ENCODE measurements at regions not wholly inside any gene's neighbourhood (a gene's known extent, or its start where the extent isn't known, plus 50 kb on each side); places are given as distances from the start of the nearest gene placed in this dataset.

GRCh38 chr4:155542415-155542814, 124.2 kb upstream of the GUCY1A1 start:
- Histone ChIP-seq H3K4me1 (ENCODE audit: control insufficient read depth, insufficient read depth, low read depth, low read length) (no peaks in the 10 kb centered on the region), H3K4me2 (ENCODE audit: low read length, poor library complexity, severe bottlenecking) (no peak overlapping the region), H2AFZ (ENCODE audit: low read depth, low read length) (no peak overlapping the region), H2AK5ac (ENCODE audit: low read length, severe bottlenecking) (no peak overlapping the region), H3K14ac (ENCODE audit: low read length in 2 of 2) (no peak overlapping the region), H3K27ac (ENCODE audit: low read length, poor library complexity, severe bottlenecking) (no peak overlapping the region), H3K79me1 (replicated peaks; ENCODE audit: low read length, poor library complexity, severe bottlenecking) (no peaks in the 10 kb centered on the region), H4K91ac (ENCODE audit: low read length) (no peak overlapping the region), H3K23ac (ENCODE audit: low read length in 2 of 2) (no peak overlapping the region), H3K27me3 (ENCODE audit: control insufficient read depth in 1 of 2, insufficient read depth in 1 of 2, low read length in 2 of 2) (no peaks in the 10 kb centered on the region), H3K18ac (ENCODE audit: low read depth in 1 of 2, low read length in 2 of 2) (peak overlapping the region in 1 of 2 experiments; percentile 73), H2BK5ac (ENCODE audit: low read depth, low read length, poor library complexity, severe bottlenecking) (no peak overlapping the region), H2BK12ac (ENCODE audit: low read length in 2 of 2) (peak overlapping the region in 1 of 2 experiments; percentile 92), H4K8ac (ENCODE audit: low read length) (no peak overlapping the region), H3K4ac (ENCODE audit: low read depth in 1 of 2, low read length in 2 of 2) (peak overlapping the region in 1 of 2 experiments; percentile 1), H3K36me3 (ENCODE audit: control insufficient read depth in 1 of 2, insufficient read depth in 2 of 2, low read depth in 1 of 2, low read length in 2 of 2) (no peaks in the 10 kb centered on the region), H3K9ac (ENCODE audit: low read length) (no peak overlapping the region), H3K9me3 (ENCODE audit: control insufficient read depth, low read length) (no peaks in the 10 kb centered on the region), H2BK15ac (ENCODE audit: low read depth, poor library complexity, severe bottlenecking) (no peak overlapping the region), H3K4me3 (ENCODE audit: insufficient read depth in 1 of 2, low read depth in 1 of 2, low read length in 2 of 2) (no peak overlapping the region), H2BK120ac (ENCODE audit: low read depth, low read length) (no peak overlapping the region)
- DNase-seq: no peak
- WGBS: 100% methylated on average over 2 of the region's 3 CpGs

- Histone ChIP-seq H2AFZ (ENCODE audit: low read depth, low read length) (no peak overlapping the region), H3K14ac (ENCODE audit: low read length in 2 of 2) (no peak overlapping the region), H2BK5ac (ENCODE audit: low read depth, low read length, poor library complexity, severe bottlenecking) (no peak overlapping the region), H3K9me3 (ENCODE audit: control insufficient read depth, low read length) (no peaks in the 10 kb centered on the region), H3K27ac (ENCODE audit: low read length, poor library complexity, severe bottlenecking) (no peak overlapping the region), H3K4me2 (ENCODE audit: low read length, poor library complexity, severe bottlenecking) (no peak overlapping the region), H3K9ac (ENCODE audit: low read length) (no peak overlapping the region), H3K23ac (ENCODE audit: low read length in 2 of 2) (no peak overlapping the region), H2BK15ac (ENCODE audit: low read depth, poor library complexity, severe bottlenecking) (no peak overlapping the region), H2BK120ac (ENCODE audit: low read depth, low read length) (no peak overlapping the region), H3K18ac (ENCODE audit: low read depth in 1 of 2, low read length in 2 of 2) (peak overlapping the region in 1 of 2 experiments; percentile 12), H2AK5ac (ENCODE audit: low read length, severe bottlenecking) (no peak overlapping the region), H3K4me3 (ENCODE audit: insufficient read depth in 1 of 2, low read depth in 1 of 2, low read length in 2 of 2) (no peak overlapping the region), H3K36me3 (ENCODE audit: control insufficient read depth in 1 of 2, insufficient read depth in 2 of 2, low read depth in 1 of 2, low read length in 2 of 2) (no peaks in the 10 kb centered on the region), H3K4ac (ENCODE audit: low read depth in 1 of 2, low read length in 2 of 2) (peak overlapping the region in 1 of 2 experiments; percentile 7), H3K27me3 (ENCODE audit: control insufficient read depth in 1 of 2, insufficient read depth in 1 of 2, low read length in 2 of 2) (no peaks in the 10 kb centered on the region), H3K79me1 (replicated peaks; ENCODE audit: low read length, poor library complexity, severe bottlenecking) (no peaks in the 10 kb centered on the region), H4K91ac (ENCODE audit: low read length) (no peak overlapping the region), H2BK12ac (ENCODE audit: low read length in 2 of 2) (peak overlapping the region; percentile 67 to 86), H3K4me1 (ENCODE audit: control insufficient read depth, insufficient read depth, low read depth, low read length) (no peaks in the 10 kb centered on the region), H4K8ac (ENCODE audit: low read length) (no peak overlapping the region)
- no peak for DNase-seq
- 96% methylated on average over 2 of the region's 3 CpGs for WGBS
These were observed 124.9 kb upstream of the GUCY1A1 start for GRCh38 chr4:155541716-155542115.

GRCh38 chr4:155540698-155541097, 126.0 kb upstream of the GUCY1A1 start:
- Histone ChIP-seq H3K27me3 (ENCODE audit: control insufficient read depth in 1 of 2, insufficient read depth in 1 of 2, low read length in 2 of 2) (no peaks in the 10 kb centered on the region), H3K23ac (ENCODE audit: low read length in 2 of 2) (no peak overlapping the region), H3K79me1 (replicated peaks; ENCODE audit: low read length, poor library complexity, severe bottlenecking) (no peaks in the 10 kb centered on the region), H2BK120ac (ENCODE audit: low read depth, low read length) (no peak overlapping the region), H3K14ac (ENCODE audit: low read length in 2 of 2) (no peak overlapping the region), H4K8ac (ENCODE audit: low read length) (no peak overlapping the region), H4K91ac (ENCODE audit: low read length) (no peak overlapping the region), H3K4me2 (ENCODE audit: low read length, poor library complexity, severe bottlenecking) (no peak overlapping the region), H2AK5ac (ENCODE audit: low read length, severe bottlenecking) (no peak overlapping the region), H3K4ac (ENCODE audit: low read depth in 1 of 2, low read length in 2 of 2) (no peak overlapping the region), H3K36me3 (ENCODE audit: control insufficient read depth in 1 of 2, insufficient read depth in 2 of 2, low read depth in 1 of 2, low read length in 2 of 2) (no peaks in the 10 kb centered on the region), H2AFZ (ENCODE audit: low read depth, low read length) (no peak overlapping the region), H2BK12ac (ENCODE audit: low read length in 2 of 2) (no peak overlapping the region), H2BK5ac (ENCODE audit: low read depth, low read length, poor library complexity, severe bottlenecking) (no peak overlapping the region), H3K18ac (ENCODE audit: low read depth in 1 of 2, low read length in 2 of 2) (no peak overlapping the region), H3K4me1 (ENCODE audit: control insufficient read depth, insufficient read depth, low read depth, low read length) (no peaks in the 10 kb centered on the region), H3K9ac (ENCODE audit: low read length) (no peak overlapping the region), H2BK15ac (ENCODE audit: low read depth, poor library complexity, severe bottlenecking) (no peak overlapping the region), H3K4me3 (ENCODE audit: insufficient read depth in 1 of 2, low read depth in 1 of 2, low read length in 2 of 2) (no peak overlapping the region), H3K9me3 (ENCODE audit: control insufficient read depth, low read length) (no peaks in the 10 kb centered on the region), H3K27ac (ENCODE audit: low read length, poor library complexity, severe bottlenecking) (no peak overlapping the region)
- 96% methylated on average over 5 of the region's 7 CpGs for WGBS
- no peak for DNase-seq

- Histone ChIP-seq H2AK5ac (ENCODE audit: low read length, severe bottlenecking) (no peak overlapping the region), H3K27me3 (ENCODE audit: control insufficient read depth in 1 of 2, insufficient read depth in 1 of 2, low read length in 2 of 2) (no peaks in the 10 kb centered on the region), H2BK12ac (ENCODE audit: low read length in 2 of 2) (no peak overlapping the region), H3K18ac (ENCODE audit: low read depth in 1 of 2, low read length in 2 of 2) (no peak overlapping the region), H3K23ac (ENCODE audit: low read length in 2 of 2) (no peak overlapping the region), H3K4me3 (ENCODE audit: insufficient read depth in 1 of 2, low read depth in 1 of 2, low read length in 2 of 2) (no peak overlapping the region), H3K4me2 (ENCODE audit: low read length, poor library complexity, severe bottlenecking) (no peak overlapping the region), H2BK15ac (ENCODE audit: low read depth, poor library complexity, severe bottlenecking) (no peak overlapping the region), H3K9ac (ENCODE audit: low read length) (no peak overlapping the region), H2BK5ac (ENCODE audit: low read depth, low read length, poor library complexity, severe bottlenecking) (no peak overlapping the region), H3K79me1 (replicated peaks; ENCODE audit: low read length, poor library complexity, severe bottlenecking) (no peaks in the 10 kb centered on the region), H3K4ac (ENCODE audit: low read depth in 1 of 2, low read length in 2 of 2) (no peak overlapping the region), H3K4me1 (ENCODE audit: control insufficient read depth, insufficient read depth, low read depth, low read length) (no peaks in the 10 kb centered on the region), H3K14ac (ENCODE audit: low read length in 2 of 2) (no peak overlapping the region), H4K91ac (ENCODE audit: low read length) (no peak overlapping the region), H4K8ac (ENCODE audit: low read length) (no peak overlapping the region), H3K27ac (ENCODE audit: low read length, poor library complexity, severe bottlenecking) (no peak overlapping the region), H2AFZ (ENCODE audit: low read depth, low read length) (no peak overlapping the region), H3K9me3 (ENCODE audit: control insufficient read depth, low read length) (no peaks in the 10 kb centered on the region), H3K36me3 (ENCODE audit: control insufficient read depth in 1 of 2, insufficient read depth in 2 of 2, low read depth in 1 of 2, low read length in 2 of 2) (no peaks in the 10 kb centered on the region), H2BK120ac (ENCODE audit: low read depth, low read length) (no peak overlapping the region)
- WGBS: 45% methylated on average over 2 of the region's 3 CpGs
- peak; percentile 48 for DNase-seq
These were observed 126.9 kb upstream of the GUCY1A1 start for GRCh38 chr4:155539746-155540145.

Data from mesenchymal stem cell (in vitro differentiated cells and primary cell).